ENCODE measurements at regions not wholly inside any gene's neighbourhood (a gene's known extent, or its start where the extent isn't known, plus 50 kb on each side); places are given as distances from the start of the nearest gene placed in this dataset.
"Not testable (repeated sequence)": the region's sequence is repeated elsewhere in the genome, so short reads cannot be mapped to it uniquely, and the experiment has no call there.

DNA sequence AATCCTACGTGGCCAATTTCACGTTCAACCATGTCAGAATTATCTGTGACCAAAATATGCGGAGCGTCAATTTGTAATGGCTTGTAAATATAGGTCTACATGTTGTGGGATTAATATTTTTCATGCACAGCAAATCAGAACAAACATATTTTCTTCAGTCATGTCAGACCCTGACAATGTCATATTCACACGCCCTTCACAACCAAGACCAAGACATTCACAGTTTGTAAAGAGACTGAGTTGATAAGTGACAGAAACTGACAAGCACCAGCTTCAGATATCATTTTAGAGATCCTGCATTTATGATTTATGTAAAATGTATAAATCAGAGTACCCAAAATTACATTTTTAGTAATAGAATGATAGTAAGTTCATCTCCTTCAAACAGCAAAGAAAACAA lies 57.3 kb upstream of the NOVA1 start:
- Histone ChIP-seq H3K9ac (ENCODE audit: low read depth in 1 of 3, low read length in 3 of 3) (no peak overlapping the region), H3K27ac (ENCODE audit: low read depth, low read length) (no peak overlapping the region), H3K9me3 (ENCODE audit: control insufficient read depth in 3 of 3, low read length in 3 of 3) (no peaks in the 10 kb centered on the region), H3K4me1 (ENCODE audit: control insufficient read depth in 3 of 3, insufficient read depth in 3 of 3, low read length in 3 of 3) (no peaks in the 10 kb centered on the region), H3K4me3 (ENCODE audit: low read length in 3 of 3) (no peak overlapping the region), H3K36me3 (ENCODE audit: control insufficient read depth in 3 of 3, insufficient read depth in 3 of 3, low read length in 3 of 3) (no peaks in the 10 kb centered on the region), H3K27me3 (ENCODE audit: control insufficient read depth in 3 of 3, insufficient read depth in 3 of 3, low read length in 3 of 3) (no peaks in the 10 kb centered on the region)

DNA sequence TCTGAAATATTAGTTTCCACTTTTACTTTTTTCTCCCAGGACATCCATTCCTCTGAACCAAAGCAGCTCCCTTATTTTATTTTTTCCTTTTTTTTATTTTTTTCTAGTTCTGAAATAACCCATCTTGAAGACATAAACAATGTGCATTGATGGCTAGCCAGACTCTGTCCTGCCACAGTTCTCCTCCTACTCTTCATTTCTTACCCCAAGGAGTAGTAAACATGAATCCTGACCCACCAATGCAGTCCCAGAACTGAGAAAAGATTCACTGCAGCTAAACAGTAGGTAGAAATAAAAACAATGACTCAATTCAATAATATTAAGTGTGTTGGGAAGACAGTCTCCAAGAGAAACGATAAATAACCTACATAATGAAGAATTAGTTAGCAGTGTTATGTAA lies 65.7 kb upstream of the NOVA1 start:
- Histone ChIP-seq H3K9me3 (ENCODE audit: control insufficient read depth in 3 of 3, low read length in 3 of 3) (no peaks in the 10 kb centered on the region), H3K9ac (ENCODE audit: low read depth in 1 of 3, low read length in 3 of 3) (no peak overlapping the region), H3K4me1 (ENCODE audit: control insufficient read depth in 3 of 3, insufficient read depth in 3 of 3, low read length in 3 of 3) (no peaks in the 10 kb centered on the region), H3K27ac (ENCODE audit: low read depth, low read length) (no peak overlapping the region), H3K27me3 (ENCODE audit: control insufficient read depth in 3 of 3, insufficient read depth in 3 of 3, low read length in 3 of 3) (no peaks in the 10 kb centered on the region), H3K36me3 (ENCODE audit: control insufficient read depth in 3 of 3, insufficient read depth in 3 of 3, low read length in 3 of 3) (no peaks in the 10 kb centered on the region), H3K4me3 (ENCODE audit: low read length in 3 of 3) (no peak overlapping the region)

DNA sequence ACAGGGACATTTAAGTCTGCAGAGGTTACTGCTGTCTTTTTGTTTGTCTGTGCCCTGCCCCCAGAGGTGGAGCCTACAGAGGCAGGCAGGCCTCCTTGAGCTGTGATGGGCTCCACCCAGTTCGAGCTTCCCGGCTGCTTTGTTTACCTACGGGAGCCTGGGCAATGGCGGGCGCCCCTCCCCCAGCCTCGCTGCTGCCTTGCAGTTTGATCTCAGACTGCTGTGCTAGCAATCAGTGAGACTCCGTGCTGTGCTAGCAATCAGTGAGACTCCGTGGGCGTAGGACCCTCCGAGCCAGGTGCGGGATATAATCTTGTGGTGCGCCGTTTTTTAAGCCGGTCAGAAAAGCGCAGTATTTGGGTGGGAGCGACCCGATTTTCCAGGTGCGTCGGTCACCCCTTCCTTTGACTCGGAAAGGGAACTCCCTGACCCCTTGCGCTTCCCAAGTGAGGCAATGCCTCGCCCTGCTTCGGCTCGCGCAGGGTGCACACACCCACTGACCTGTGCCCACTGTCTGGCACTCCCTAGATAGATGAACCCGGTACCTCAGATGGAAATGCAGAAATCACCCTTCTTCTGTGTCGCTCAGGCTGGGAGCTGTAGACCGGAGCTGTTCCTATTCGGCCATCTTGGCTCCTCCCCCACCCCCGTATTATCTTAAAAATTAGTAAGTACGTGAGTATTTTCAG lies 81.0 kb upstream of the NOVA1 start:
- H3K27ac ChIP-seq (ENCODE audit: low read depth, low read length); H3K36me3 ChIP-seq (ENCODE audit: control insufficient read depth in 3 of 3, insufficient read depth in 3 of 3, low read length in 3 of 3); H3K27me3 ChIP-seq (ENCODE audit: control insufficient read depth in 3 of 3, insufficient read depth in 3 of 3, low read length in 3 of 3): not testable (repeated sequence)

DNA sequence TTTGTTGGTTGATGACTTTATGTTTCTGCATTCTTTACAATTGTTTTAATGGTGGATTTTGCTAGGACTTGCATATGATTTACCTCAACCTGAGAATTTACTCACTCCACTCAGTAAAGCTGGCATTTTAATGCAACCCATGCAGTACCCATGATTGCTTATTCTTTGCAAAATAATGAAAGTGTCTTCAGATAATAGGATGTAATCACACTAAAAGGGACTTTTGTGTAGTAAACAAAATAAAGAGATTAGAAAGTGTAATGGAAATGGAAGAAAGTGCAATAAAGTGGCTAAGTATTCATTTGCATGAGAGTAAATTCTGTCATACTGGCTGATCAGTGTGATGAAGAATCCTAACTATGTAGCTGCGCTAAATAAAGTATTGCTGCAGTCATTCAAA lies 87.6 kb upstream of the NOVA1 start:
- H3K27me3 ChIP-seq (ENCODE audit: control insufficient read depth in 3 of 3, insufficient read depth in 3 of 3, low read length in 3 of 3): no peaks in the 10 kb centered on the region
- H3K9ac ChIP-seq (ENCODE audit: low read depth in 1 of 3, low read length in 3 of 3): no peak overlapping the region
- H3K9me3 ChIP-seq (ENCODE audit: control insufficient read depth in 3 of 3, low read length in 3 of 3): peaks cover 0 to 3% (median 0%) of the 10 kb centered on the region in 3 donors
- no peak overlapping the region for H3K4me3 ChIP-seq (ENCODE audit: low read length in 3 of 3)
- no peak overlapping the region for H3K27ac ChIP-seq (ENCODE audit: low read depth, low read length)
- no peaks in the 10 kb centered on the region for H3K4me1 ChIP-seq (ENCODE audit: control insufficient read depth in 3 of 3, insufficient read depth in 3 of 3, low read length in 3 of 3)
- H3K36me3 ChIP-seq (ENCODE audit: control insufficient read depth in 3 of 3, insufficient read depth in 3 of 3, low read length in 3 of 3): no peaks in the 10 kb centered on the region

More for the DNA sequence above, 81.0 kb upstream of the NOVA1 start:
- not testable (repeated sequence) for H3K4me3 ChIP-seq (ENCODE audit: low read length in 3 of 3); H3K9me3 ChIP-seq (ENCODE audit: control insufficient read depth in 3 of 3, low read length in 3 of 3); H3K4me1 ChIP-seq (ENCODE audit: control insufficient read depth in 3 of 3, insufficient read depth in 3 of 3, low read length in 3 of 3); H3K9ac ChIP-seq (ENCODE audit: low read depth in 1 of 3, low read length in 3 of 3)

DNA sequence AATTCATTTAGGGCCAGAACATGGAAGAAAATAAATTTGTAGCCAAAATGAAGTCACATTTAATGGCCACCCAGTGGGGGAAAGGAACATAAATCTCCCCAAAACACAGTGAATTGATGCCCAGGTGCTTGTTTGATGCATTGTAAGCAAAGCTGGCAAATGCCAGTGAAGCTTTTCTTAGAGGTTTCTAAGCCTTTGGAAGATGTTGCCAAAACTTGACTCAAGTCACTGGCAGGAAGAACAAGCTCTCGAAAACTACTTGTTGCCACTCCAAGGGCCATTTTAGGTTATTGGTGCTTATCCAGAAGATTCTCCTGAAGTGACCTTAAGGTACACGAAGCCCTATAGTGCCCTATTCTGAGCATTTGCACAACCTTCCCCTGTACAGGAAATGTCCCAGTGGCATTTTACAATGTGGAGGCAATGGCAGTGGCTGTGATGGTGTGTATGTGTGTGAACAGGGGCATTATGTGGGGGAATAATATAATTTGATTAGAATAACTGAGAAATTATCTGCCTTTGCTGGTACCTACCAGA lies 89.5 kb upstream of the NOVA1 start:
- H3K4me1 ChIP-seq (ENCODE audit: control insufficient read depth in 3 of 3, insufficient read depth in 3 of 3, low read length in 3 of 3): no peaks in the 10 kb centered on the region

DNA sequence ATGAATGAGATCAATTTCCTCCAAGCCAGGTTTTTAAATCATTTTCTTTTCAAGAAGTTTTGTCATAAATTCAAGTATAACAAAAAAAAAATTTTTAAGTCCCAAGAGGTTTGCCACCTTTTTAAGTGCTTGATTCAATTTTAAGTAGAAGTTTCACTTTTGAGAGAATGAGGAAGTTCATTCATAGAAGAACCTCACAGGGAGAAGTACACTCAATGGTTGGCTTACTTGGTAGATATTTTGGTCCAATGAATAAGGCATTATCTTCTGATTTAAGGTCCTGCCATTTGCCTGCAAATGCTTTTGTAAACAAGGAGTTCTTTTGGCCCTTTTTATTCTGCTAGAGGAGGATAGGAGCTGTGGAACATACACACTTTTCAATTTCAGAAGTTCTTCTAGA lies 96.7 kb upstream of the NOVA1 start:
- Histone ChIP-seq H3K27ac (ENCODE audit: low read depth, low read length) (no peak overlapping the region), H3K9me3 (ENCODE audit: control insufficient read depth in 3 of 3, low read length in 3 of 3) (peaks cover 0 to 1% (median 0%) of the 10 kb centered on the region in 3 donors), H3K4me1 (ENCODE audit: control insufficient read depth in 3 of 3, insufficient read depth in 3 of 3, low read length in 3 of 3) (no peaks in the 10 kb centered on the region), H3K9ac (ENCODE audit: low read depth in 1 of 3, low read length in 3 of 3) (no peak overlapping the region), H3K4me3 (ENCODE audit: low read length in 3 of 3) (no peak overlapping the region), H3K36me3 (ENCODE audit: control insufficient read depth in 3 of 3, insufficient read depth in 3 of 3, low read length in 3 of 3) (no peaks in the 10 kb centered on the region), H3K27me3 (ENCODE audit: control insufficient read depth in 3 of 3, insufficient read depth in 3 of 3, low read length in 3 of 3) (no peaks in the 10 kb centered on the region)

More for the DNA sequence above, 89.5 kb upstream of the NOVA1 start:
- no peaks in the 10 kb centered on the region for H3K9me3 ChIP-seq (ENCODE audit: control insufficient read depth in 3 of 3, low read length in 3 of 3)
- no peak overlapping the region for H3K4me3 ChIP-seq (ENCODE audit: low read length in 3 of 3)
- H3K27me3 ChIP-seq (ENCODE audit: control insufficient read depth in 3 of 3, insufficient read depth in 3 of 3, low read length in 3 of 3): no peaks in the 10 kb centered on the region
- H3K27ac ChIP-seq (ENCODE audit: low read depth, low read length): no peak overlapping the region
- H3K9ac ChIP-seq (ENCODE audit: low read depth in 1 of 3, low read length in 3 of 3): no peak overlapping the region
- no peaks in the 10 kb centered on the region for H3K36me3 ChIP-seq (ENCODE audit: control insufficient read depth in 3 of 3, insufficient read depth in 3 of 3, low read length in 3 of 3)

DNA sequence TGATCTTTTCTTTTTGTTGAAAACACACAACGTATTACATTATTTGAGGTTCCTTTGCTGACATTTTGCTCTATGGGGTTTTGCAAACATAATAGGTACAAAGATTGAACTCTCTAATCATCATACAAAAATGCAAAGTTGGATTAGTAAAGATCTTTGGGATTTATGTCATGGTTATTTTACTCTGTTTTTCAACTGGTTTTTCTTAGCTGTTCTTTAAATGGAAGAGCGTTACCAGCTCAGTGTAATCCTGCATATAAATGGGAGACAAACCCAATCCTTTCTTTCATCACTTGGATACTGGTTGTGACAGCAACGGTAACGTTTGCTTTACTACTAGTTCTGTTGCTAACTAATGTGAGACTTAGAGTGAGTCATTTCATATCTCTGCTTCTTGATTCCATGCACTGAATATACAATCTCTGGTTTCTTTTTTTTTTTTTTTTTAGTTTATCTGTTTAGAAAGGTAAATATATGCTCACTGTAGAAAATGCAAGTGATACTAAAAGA lies 104.9 kb upstream of the NOVA1 start:
- Histone ChIP-seq H3K36me3 (ENCODE audit: control insufficient read depth in 3 of 3, insufficient read depth in 3 of 3, low read length in 3 of 3) (no peaks in the 10 kb centered on the region), H3K4me1 (ENCODE audit: control insufficient read depth in 3 of 3, insufficient read depth in 3 of 3, low read length in 3 of 3) (no peaks in the 10 kb centered on the region), H3K27me3 (ENCODE audit: control insufficient read depth in 3 of 3, insufficient read depth in 3 of 3, low read length in 3 of 3) (no peaks in the 10 kb centered on the region), H3K9me3 (ENCODE audit: control insufficient read depth in 3 of 3, low read length in 3 of 3) (no peaks in the 10 kb centered on the region), H3K27ac (ENCODE audit: low read depth, low read length) (no peak overlapping the region), H3K9ac (ENCODE audit: low read depth in 1 of 3, low read length in 3 of 3) (no peak overlapping the region), H3K4me3 (ENCODE audit: low read length in 3 of 3) (no peak overlapping the region)

DNA sequence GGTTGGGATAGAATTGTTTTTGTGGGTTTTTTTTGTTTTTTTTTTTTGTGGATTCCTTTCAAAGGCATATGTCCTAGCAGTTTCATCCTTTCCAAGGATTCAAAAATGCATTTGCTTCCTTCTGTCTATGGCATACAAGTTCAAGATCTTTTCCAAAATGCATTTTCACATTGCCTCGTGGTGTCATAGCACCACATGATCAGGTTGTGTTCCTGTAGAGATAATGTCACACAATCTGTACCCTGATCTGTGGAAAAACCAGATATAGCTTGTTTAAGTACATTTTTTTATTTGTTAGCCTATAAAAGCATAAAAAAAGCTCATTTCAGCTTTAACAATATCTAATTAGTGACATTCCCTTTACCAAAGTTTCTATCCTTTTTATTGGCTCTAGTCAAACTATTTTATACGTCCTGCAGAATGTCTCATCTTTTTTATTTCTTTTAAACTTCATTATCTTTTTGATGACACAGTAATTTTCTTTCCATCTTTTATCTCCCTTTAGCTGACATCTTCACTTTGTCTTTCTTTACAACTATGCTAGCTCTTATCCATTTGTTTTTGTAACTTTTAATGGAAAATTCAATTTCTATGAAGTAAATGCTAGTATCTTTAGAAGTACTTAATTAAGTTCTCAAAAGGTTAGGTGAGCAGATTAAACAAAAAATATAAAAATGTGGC lies 106.0 kb upstream of the NOVA1 start:
- H3K27ac ChIP-seq (ENCODE audit: low read depth, low read length): no peak overlapping the region
- no peak overlapping the region for H3K4me3 ChIP-seq (ENCODE audit: low read length in 3 of 3)
- no peaks in the 10 kb centered on the region for H3K27me3 ChIP-seq (ENCODE audit: control insufficient read depth in 3 of 3, insufficient read depth in 3 of 3, low read length in 3 of 3)
- H3K9ac ChIP-seq (ENCODE audit: low read depth in 1 of 3, low read length in 3 of 3): no peak overlapping the region
- H3K9me3 ChIP-seq (ENCODE audit: control insufficient read depth in 3 of 3, low read length in 3 of 3): no peaks in the 10 kb centered on the region
- no peaks in the 10 kb centered on the region for H3K36me3 ChIP-seq (ENCODE audit: control insufficient read depth in 3 of 3, insufficient read depth in 3 of 3, low read length in 3 of 3)
- H3K4me1 ChIP-seq (ENCODE audit: control insufficient read depth in 3 of 3, insufficient read depth in 3 of 3, low read length in 3 of 3): no peaks in the 10 kb centered on the region

DNA sequence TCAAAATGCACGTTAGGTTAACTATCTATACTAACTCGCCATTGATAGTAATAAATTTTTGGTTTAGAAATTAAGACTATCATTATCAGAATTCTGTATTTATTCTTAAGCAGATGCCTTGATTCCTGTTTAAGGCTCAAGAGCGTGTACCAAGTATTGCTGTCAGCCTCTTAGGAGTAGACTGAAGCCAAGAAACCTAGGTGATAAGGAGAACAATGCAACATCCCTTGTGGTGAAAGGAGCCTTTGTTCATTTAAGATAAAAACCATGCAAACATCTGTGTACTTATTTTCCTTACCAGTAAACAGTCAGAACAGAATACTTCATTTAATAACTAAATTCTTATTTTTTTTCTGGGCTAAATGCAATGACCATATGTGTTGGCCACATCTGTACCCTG lies 109.4 kb upstream of the NOVA1 start:
- Histone ChIP-seq H3K9ac (ENCODE audit: low read depth in 1 of 3, low read length in 3 of 3) (no peak overlapping the region), H3K9me3 (ENCODE audit: control insufficient read depth in 3 of 3, low read length in 3 of 3) (no peaks in the 10 kb centered on the region), H3K4me1 (ENCODE audit: control insufficient read depth in 3 of 3, insufficient read depth in 3 of 3, low read length in 3 of 3) (no peaks in the 10 kb centered on the region), H3K27me3 (ENCODE audit: control insufficient read depth in 3 of 3, insufficient read depth in 3 of 3, low read length in 3 of 3) (no peaks in the 10 kb centered on the region), H3K27ac (ENCODE audit: low read depth, low read length) (no peak overlapping the region), H3K36me3 (ENCODE audit: control insufficient read depth in 3 of 3, insufficient read depth in 3 of 3, low read length in 3 of 3) (no peaks in the 10 kb centered on the region), H3K4me3 (ENCODE audit: low read length in 3 of 3) (no peak overlapping the region)

DNA sequence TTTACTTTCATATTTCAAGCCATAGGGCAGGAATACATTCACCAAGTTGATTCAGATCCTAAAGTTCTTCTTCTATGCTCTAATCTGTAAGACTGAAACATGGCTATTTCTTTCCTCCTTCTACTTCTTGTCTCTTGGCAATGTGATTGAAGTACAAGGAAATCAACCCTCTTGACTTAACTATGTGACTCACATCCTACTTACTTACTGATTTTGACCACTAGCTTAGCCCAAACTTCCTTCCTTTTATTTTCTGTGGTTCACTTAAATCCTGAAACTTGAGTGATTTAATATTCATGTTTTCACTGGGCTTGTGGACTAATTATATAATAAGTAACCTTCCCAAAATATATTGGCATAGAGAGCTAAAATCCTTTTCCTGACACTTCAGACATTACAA lies 111.2 kb upstream of the NOVA1 start:
- Histone ChIP-seq H3K4me1 (ENCODE audit: control insufficient read depth in 3 of 3, insufficient read depth in 3 of 3, low read length in 3 of 3) (no peaks in the 10 kb centered on the region), H3K9ac (ENCODE audit: low read depth in 1 of 3, low read length in 3 of 3) (no peak overlapping the region), H3K27ac (ENCODE audit: low read depth, low read length) (no peak overlapping the region), H3K36me3 (ENCODE audit: control insufficient read depth in 3 of 3, insufficient read depth in 3 of 3, low read length in 3 of 3) (no peaks in the 10 kb centered on the region), H3K4me3 (ENCODE audit: low read length in 3 of 3) (no peak overlapping the region), H3K9me3 (ENCODE audit: control insufficient read depth in 3 of 3, low read length in 3 of 3) (no peaks in the 10 kb centered on the region), H3K27me3 (ENCODE audit: control insufficient read depth in 3 of 3, insufficient read depth in 3 of 3, low read length in 3 of 3) (no peaks in the 10 kb centered on the region)

Measured in skeletal muscle tissue (tissue), 3 donors.